Upper lobe of left lung (tissue), 6 donors: ENCODE measurements at regions not wholly inside any gene's neighbourhood (a gene's known extent, or its start where the extent isn't known, plus 50 kb on each side); places are given as distances from the start of the nearest gene placed in this dataset.

Source experiments
- ATAC-seq, 2 donors: fragments of 200-7000 bp; cut with Tn5 transposase; one replicate each; pipeline ENCODE4 v1.9.1; 2022; ENCODE audit warnings: mild to moderate bottlenecking in 2 of 2, moderate library complexity in 2 of 2; ENCODE audit not compliant: low FRiP score in 2 of 2
- DNase-seq, 2 donors: peaks; one replicate each; pipeline ENCODE4 v3.0.0-alpha.2; 2019 to 2020
- H3K27ac ChIP-seq, 4 donors: fragments of 200-600 bp; sonication (generic); one replicate each; pipeline ENCODE4 v1.5.1; 2016 to 2019
- H3K27me3 ChIP-seq, 4 donors: fragments of 200-600 bp; sonication (generic); one replicate each; pipeline ENCODE4 v1.5.1; 2017 to 2019
- H3K36me3 ChIP-seq, 4 donors: fragments of 200-600 bp; sonication (generic); one replicate each; pipeline ENCODE4 v1.5.1; 2016 to 2019
- H3K4me1 ChIP-seq, 4 donors: fragments of 200-600 bp; sonication (generic); one replicate each; pipeline ENCODE4 v1.5.1; 2018 to 2019
- H3K4me3 ChIP-seq, 4 donors: fragments of 200-600 bp; sonication (generic); one replicate each; pipeline ENCODE4 v1.5.1; 2017 to 2019; ENCODE audit warnings: mild to moderate bottlenecking in 2 of 4, moderate library complexity in 1 of 4
- H3K9me3 ChIP-seq, 4 donors: fragments of 200-600 bp; sonication (generic); one replicate each; pipeline ENCODE4 v1.5.1; 2018 to 2019
- CTCF ChIP-seq, 6 experiments: fragments of 450-650 bp in 4 of 6; fragments of 200-600 bp in 2 of 6; sonication (generic) in 2 of 6; IDR thresholded peaks; one replicate each; pipeline ENCODE4 v1.5.1; 2016 to 2019; ENCODE audit warnings: antibody characterized with exemption in 6 of 6
- EP300 ChIP-seq, 4 donors: sonication (generic); formaldehyde crosslinking; IDR thresholded peaks; one replicate each; pipeline ENCODE4 v1.5.1; 2017; ENCODE audit warnings: antibody characterized with exemption in 4 of 4, control low read depth in 2 of 4
- POLR2A ChIP-seq, 4 donors: fragments of 450-650 bp; IDR thresholded peaks; one replicate each; pipeline ENCODE4 v1.5.1; 2016 to 2017; ENCODE audit warnings: antibody characterized with exemption in 4 of 4, mild to moderate bottlenecking in 2 of 4
- POLR2AphosphoS5 ChIP-seq, 2 donors: sonication (generic); formaldehyde crosslinking; IDR thresholded peaks; one replicate each; pipeline ENCODE4 v1.5.1; 2017; ENCODE audit warnings: antibody characterized with exemption in 2 of 2
- WGBS, 2 donors: methylation state at CpG; one replicate each; pipeline ENCODE4 v1.1.5; 2017 to 2018; 5-methylcytosine and 5-hydroxymethylcytosine counted together
- donor health status: DM: no; HTN: no; CAD: no; lungs with moderate emphysema.
- donor health status: DM: no; HTN: yes; CAD: no; lungs with severe emphysema.

DNA sequence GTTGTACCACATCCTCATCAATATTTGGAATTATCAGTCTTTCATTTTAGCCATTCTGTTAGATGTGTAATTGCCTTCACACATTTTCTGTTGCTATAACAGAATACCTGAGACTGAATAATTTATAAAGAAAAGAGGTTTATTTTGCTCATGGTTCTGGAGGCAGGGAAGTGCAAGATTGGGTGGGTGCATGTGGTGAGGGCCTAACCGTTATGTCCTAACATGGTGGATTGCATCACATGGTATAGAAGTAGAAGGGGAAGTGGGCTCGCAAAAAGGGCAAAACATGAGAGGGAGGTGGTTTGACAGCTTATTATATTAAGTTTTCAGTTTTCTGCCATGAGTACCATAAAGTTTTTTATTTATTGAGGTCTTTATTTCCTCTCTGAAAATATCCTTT, 452.0 kb downstream of the ARL4A start:
- no peaks in the 10 kb centered on the region for H3K27me3 ChIP-seq
- no peaks in the 10 kb centered on the region for H3K4me1 ChIP-seq
- DNase-seq: no peak
- H3K27ac ChIP-seq: no peak overlapping the region
- no peaks in the 10 kb centered on the region for H3K36me3 ChIP-seq
- WGBS, 2 donors: 80 to 83% methylated on average over 2 of the region's 2 CpGs
- ATAC-seq: no peak
- H3K9me3 ChIP-seq: peaks cover 0 to 8% (median 0%) of the 10 kb centered on the region in 4 donors
- no peak for TF ChIP-seq EP300 (IDR thresholded peaks at IDR 0.05)
- TF ChIP-seq CTCF (IDR thresholded peaks at IDR 0.05): no peak
- TF ChIP-seq POLR2AphosphoS5 (IDR thresholded peaks at IDR 0.05): no peak
- TF ChIP-seq POLR2A (IDR thresholded peaks at IDR 0.05): no peak
- H3K4me3 ChIP-seq: no peak overlapping the region

DNA sequence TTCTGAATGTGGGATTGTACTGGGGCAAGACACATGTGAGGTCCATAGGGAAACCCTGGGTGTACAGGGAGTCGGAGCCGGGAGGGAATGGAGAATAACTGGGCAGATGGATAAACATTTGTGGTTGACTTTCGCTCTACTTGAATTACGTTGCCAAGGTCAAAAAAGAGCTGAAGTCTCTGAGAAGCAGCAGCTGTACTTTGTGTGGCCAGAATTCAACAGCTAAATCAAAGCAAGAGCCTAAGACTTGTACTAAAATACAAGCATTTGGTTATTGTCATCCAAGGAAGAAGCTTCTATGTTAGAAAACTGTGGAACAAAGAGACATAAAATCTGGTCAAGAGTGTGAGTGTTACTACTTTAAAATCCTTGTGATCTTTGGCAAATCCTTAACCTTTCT, 457.2 kb downstream of the ARL4A start:
- TF ChIP-seq CTCF (IDR thresholded peaks at IDR 0.05) (no peak), POLR2AphosphoS5 (IDR thresholded peaks at IDR 0.05) (no peak), EP300 (IDR thresholded peaks at IDR 0.05) (no peak), POLR2A (IDR thresholded peaks at IDR 0.05) (no peak)
- H3K4me1 ChIP-seq: no peaks in the 10 kb centered on the region
- no peaks in the 10 kb centered on the region for H3K27me3 ChIP-seq
- WGBS, 2 donors: 72 to 76% methylated on average over 4 of the region's 4 CpGs
- H3K4me3 ChIP-seq: no peak overlapping the region
- no peaks in the 10 kb centered on the region for H3K36me3 ChIP-seq
- ATAC-seq (no peak), DNase-seq (no peak)
- no peak overlapping the region for H3K27ac ChIP-seq
- H3K9me3 ChIP-seq: no peaks in the 10 kb centered on the region

GRCh38 chr7:13148548-13148947, 461.1 kb downstream of the ARL4A start:
- WGBS, 2 donors: 41 to 65% methylated on average over 1 of the region's 1 CpG
- H3K9me3 ChIP-seq: no peaks in the 10 kb centered on the region
- ATAC-seq: no peak

GRCh38 chr7:13151978-13152377, 464.5 kb downstream of the ARL4A start:
- Histone ChIP-seq H3K9me3 (no peaks in the 10 kb centered on the region), H3K27ac (no peak overlapping the region), H3K36me3 (no peaks in the 10 kb centered on the region), H3K27me3 (no peaks in the 10 kb centered on the region), H3K4me1 (no peaks in the 10 kb centered on the region), H3K4me3 (no peak overlapping the region)
- no peak for ATAC-seq
- DNase-seq: no peak
- TF ChIP-seq POLR2AphosphoS5 (IDR thresholded peaks at IDR 0.05) (no peak), CTCF (IDR thresholded peaks at IDR 0.05) (no peak), POLR2A (IDR thresholded peaks at IDR 0.05) (no peak), EP300 (IDR thresholded peaks at IDR 0.05) (no peak)
- WGBS, 2 donors: 82 to 97% methylated on average over 1 of the region's 1 CpG

More at GRCh38 chr7:13148548-13148947, 461.1 kb downstream of the ARL4A start:
- Histone ChIP-seq H3K27ac (no peak overlapping the region), H3K4me3 (no peak overlapping the region), H3K36me3 (no peaks in the 10 kb centered on the region), H3K4me1 (no peaks in the 10 kb centered on the region), H3K27me3 (no peaks in the 10 kb centered on the region)
- no peak for DNase-seq
- TF ChIP-seq POLR2A (IDR thresholded peaks at IDR 0.05) (no peak), CTCF (IDR thresholded peaks at IDR 0.05) (no peak)

GRCh38 chr7:13152755-13153154, 465.3 kb downstream of the ARL4A start:
- Histone ChIP-seq H3K27me3 (no peaks in the 10 kb centered on the region), H3K9me3 (no peaks in the 10 kb centered on the region), H3K4me3 (no peak overlapping the region), H3K27ac (no peak overlapping the region), H3K4me1 (no peaks in the 10 kb centered on the region), H3K36me3 (no peaks in the 10 kb centered on the region)
- DNase-seq (no peak), ATAC-seq (no peak)
- TF ChIP-seq EP300 (IDR thresholded peaks at IDR 0.05): no peak
- TF ChIP-seq POLR2A (IDR thresholded peaks at IDR 0.05): no peak
- no peak for TF ChIP-seq POLR2AphosphoS5 (IDR thresholded peaks at IDR 0.05)
- no peak for TF ChIP-seq CTCF (IDR thresholded peaks at IDR 0.05)
